ENCODE measurements at regions not wholly inside any gene's neighbourhood (a gene's known extent, or its start where the extent isn't known, plus 50 kb on each side); places are given as distances from the start of the nearest gene placed in this dataset.

DNA sequence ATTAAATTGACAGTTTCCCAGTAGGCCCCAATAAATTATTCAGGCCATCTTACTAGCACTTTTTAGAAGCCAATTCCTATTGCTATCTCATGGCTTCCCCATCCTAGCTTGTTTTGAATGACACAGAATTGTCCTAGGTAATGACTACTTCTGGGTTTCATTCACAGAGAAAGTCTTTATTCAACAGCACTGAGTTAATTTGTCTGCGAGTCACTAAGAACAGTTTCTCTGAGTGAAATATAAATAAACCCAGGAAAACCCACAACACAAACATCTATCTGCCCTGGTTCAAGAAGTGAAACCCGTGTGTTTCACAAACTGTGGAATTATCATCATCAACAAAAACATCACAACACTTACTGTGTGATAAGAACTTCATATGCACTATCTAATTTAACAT lies 1366.8 kb downstream of the EPHA7 start:
- no peak for DNase-seq (ENCODE audit: low read depth)
- H3K4me3 ChIP-seq (ENCODE audit: low read depth, low read length), result no peak overlapping the region
- TF ChIP-seq, protein P1, sequence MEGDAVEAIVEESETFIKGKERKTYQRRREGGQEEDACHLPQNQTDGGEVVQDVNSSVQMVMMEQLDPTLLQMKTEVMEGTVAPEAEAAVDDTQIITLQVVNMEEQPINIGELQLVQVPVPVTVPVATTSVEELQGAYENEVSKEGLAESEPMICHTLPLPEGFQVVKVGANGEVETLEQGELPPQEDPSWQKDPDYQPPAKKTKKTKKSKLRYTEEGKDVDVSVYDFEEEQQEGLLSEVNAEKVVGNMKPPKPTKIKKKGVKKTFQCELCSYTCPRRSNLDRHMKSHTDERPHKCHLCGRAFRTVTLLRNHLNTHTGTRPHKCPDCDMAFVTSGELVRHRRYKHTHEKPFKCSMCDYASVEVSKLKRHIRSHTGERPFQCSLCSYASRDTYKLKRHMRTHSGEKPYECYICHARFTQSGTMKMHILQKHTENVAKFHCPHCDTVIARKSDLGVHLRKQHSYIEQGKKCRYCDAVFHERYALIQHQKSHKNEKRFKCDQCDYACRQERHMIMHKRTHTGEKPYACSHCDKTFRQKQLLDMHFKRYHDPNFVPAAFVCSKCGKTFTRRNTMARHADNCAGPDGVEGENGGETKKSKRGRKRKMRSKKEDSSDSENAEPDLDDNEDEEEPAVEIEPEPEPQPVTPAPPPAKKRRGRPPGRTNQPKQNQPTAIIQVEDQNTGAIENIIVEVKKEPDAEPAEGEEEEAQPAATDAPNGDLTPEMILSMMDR (conservative IDR thresholded peaks at IDR 0.05; ENCODE audit: low read depth, low read length), result no peak

DNA sequence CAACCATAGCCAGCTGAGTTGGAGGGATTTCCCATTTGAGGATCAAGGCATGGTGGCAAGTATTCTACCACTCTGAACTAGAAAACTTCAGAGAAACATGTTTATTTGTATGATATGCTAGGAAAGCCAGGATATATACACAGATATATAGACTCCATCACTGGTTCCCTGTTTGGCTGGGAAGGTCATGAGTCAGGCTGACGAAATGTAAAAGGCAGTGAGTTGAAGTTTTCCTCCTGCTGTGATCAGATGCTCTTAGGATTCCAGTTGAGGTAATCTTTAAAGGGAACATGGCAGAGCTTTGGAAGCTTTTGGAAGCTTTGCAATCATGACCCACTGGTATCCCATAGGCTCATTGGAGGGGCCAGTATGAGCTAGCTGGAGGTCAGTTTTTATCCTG lies 1369.1 kb downstream of the EPHA7 start:
- no peak for DNase-seq (ENCODE audit: low read depth)
- H3K4me3 ChIP-seq (ENCODE audit: low read depth, low read length), result no peak overlapping the region
- TF ChIP-seq, protein P1 (conservative IDR thresholded peaks at IDR 0.05; ENCODE audit: low read depth, low read length), result no peak

DNA sequence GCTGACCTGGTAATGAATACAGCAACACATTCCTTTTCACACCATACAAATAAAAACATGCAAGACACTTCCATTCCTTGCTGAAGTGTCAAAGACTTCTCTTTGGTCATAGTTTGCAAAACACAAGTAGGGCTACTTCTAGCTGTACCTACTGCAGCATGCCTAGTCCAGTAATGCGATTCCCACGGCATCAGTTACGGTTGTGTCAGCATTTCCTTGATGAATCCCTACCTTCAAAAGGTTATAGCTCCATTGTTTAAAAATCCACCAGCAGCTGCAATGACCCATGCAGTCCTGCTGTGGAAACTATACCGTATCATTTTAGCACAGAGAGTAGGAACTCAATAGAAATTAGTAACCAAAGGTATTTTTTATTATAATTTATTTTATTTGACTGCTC lies 1371.5 kb downstream of the EPHA7 start:
- no peak for DNase-seq (ENCODE audit: low read depth)
- H3K4me3 ChIP-seq (ENCODE audit: low read depth, low read length), result no peak overlapping the region
- TF ChIP-seq, protein P1 (conservative IDR thresholded peaks at IDR 0.05; ENCODE audit: low read depth, low read length), result no peak

DNA sequence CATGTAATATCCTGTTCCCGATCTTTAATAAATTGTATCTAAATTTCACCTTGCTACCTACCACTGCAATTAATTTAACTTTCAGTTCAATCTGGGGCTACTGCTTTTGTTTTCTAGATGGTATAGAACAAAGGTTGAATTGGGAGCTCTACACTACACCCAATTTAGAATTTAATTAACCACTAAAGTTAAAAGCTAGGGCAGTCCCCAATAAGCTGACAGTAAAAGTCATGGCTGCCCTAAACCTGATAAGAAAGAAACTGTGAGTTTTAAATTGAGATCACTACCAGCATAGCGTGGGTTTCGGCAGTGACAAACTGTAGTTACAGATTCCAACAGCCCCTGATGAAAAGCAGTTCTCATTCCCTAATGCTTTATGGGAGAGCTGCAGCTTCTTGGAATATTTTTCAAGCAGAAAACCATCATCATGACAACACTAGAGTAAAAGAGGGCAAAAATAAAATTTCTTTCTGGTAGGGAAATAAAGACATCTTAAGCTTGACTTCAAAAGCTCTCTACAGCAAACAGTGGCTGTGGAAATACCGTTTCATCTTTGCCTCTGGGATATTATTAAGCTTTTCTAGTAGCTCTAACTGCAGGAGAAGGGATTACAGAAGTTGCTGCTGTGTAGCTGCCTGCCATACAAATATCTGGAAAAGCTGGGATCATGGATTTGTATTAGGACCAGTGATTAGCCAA lies 1372.1 kb downstream of the EPHA7 start:
- TF ChIP-seq, protein P1 (conservative IDR thresholded peaks at IDR 0.05; ENCODE audit: low read depth, low read length), result no peak
- H3K4me3 ChIP-seq (ENCODE audit: low read depth, low read length), result no peak overlapping the region
- no peak for DNase-seq (ENCODE audit: low read depth)

DNA sequence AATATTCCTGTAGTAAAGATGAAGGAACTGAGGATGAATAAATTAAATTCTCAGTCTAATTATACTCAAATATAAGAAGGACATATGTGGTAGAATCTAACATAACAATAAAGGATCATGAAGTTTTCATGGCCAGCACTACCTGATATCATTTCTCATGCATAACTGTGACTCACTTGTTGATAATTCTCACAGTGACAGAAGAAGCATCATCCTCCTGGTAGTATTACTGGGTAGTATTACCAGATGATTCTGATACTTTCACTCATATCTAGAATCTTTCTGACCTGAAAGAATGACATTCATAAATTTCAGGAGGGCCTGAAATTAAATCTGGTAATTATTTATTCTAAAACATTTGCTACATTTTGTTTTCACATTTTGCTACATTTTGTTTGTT lies 1375.0 kb downstream of the EPHA7 start:
- no peak for DNase-seq (ENCODE audit: low read depth)
- TF ChIP-seq, protein P1 (conservative IDR thresholded peaks at IDR 0.05; ENCODE audit: low read depth, low read length), result no peak
- H3K4me3 ChIP-seq (ENCODE audit: low read depth, low read length), result no peak overlapping the region

DNA sequence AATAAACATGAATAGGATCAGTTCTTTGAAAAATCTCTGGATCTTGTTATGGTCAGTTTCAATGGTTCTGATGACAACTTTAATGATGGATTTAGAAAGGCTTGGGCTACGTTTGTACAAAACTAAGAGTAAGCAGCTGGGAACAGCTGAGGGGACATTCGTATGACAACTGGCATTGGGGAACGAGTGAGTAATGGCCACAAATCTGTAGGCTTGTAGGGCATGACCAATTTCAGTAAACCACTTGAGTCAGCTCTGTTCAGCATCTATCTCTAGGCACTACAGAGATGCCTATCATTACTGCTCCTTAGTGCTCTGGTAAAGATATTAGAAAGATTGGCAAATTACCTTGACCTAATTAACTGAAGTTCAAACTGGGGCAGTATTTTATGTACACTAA lies 1375.6 kb downstream of the EPHA7 start:
- DNase-seq (ENCODE audit: low read depth), result no peak

More for the DNA sequence above, 1375.6 kb downstream of the EPHA7 start:
- TF ChIP-seq, protein P1 (conservative IDR thresholded peaks at IDR 0.05; ENCODE audit: low read depth, low read length), result no peak
- no peak overlapping the region for H3K4me3 ChIP-seq (ENCODE audit: low read depth, low read length)

All from epithelial cell of proximal tubule (primary cell).